ENCODE measurements at regions not wholly inside any gene's neighbourhood (a gene's known extent, or its start where the extent isn't known, plus 50 kb on each side); places are given as distances from the start of the nearest gene placed in this dataset.

DNA sequence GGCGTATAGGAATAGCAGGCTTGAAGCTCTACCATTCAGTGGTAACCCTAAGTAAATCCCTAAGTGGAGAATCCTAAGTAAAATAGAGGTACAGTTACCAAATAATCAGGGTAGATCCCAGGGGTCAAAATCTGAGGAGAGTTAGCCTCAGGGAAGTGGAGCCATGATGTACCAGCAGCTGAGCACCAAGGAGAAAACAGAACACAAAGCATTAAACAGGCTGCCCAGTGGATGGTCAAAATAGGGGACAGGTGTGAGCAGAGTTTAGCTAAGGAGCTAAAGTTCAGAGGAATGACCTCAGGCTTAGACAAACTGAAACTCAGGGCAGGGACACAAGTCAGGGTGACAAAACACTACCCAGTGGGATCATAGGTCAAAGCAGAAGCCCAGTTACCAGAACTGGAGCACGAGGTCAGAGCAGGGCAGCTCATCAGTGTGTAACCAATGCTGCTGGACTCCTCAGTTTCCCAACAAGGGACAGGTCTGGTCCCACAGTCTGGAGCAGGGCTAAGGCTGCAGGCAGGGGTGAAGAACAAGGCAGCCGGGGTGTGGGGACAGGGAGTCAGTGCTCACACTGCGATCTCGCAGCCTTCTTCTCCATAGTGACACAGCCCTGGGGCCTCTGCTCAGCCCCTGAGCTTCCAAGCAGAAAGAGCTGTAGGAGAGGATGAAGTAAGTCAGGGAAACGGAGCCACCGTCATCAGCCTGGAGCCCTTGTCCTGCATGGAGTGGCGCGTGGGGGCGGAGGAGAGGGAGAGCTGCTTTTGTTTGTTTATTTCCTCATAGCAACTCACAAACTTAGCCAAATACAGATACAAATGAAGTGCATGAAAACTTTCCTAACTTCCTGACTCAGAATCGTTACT, 264.0 kb downstream of the MREG start:
- Histone ChIP-seq H3K4me3 (ENCODE audit: low read depth, low read length) (no peak overlapping the region), H3K27me3 (ENCODE audit: control insufficient read depth, insufficient read depth, low read length) (no peaks in the 10 kb centered on the region), H3K4me1 (ENCODE audit: control insufficient read depth, insufficient read depth, low read length) (no peaks in the 10 kb centered on the region), H3K9ac (ENCODE audit: low read depth, low read length) (no peak overlapping the region), H3K36me3 (ENCODE audit: control insufficient read depth, insufficient read depth, low read length) (no peaks in the 10 kb centered on the region), H3K9me3 (ENCODE audit: control insufficient read depth, insufficient read depth, low read length) (no peaks in the 10 kb centered on the region)

- no peak overlapping the region for H3K4me3 ChIP-seq (ENCODE audit: low read depth, low read length)
- no peaks in the 10 kb centered on the region for H3K27me3 ChIP-seq (ENCODE audit: control insufficient read depth, insufficient read depth, low read length)
- no peak overlapping the region for H3K9ac ChIP-seq (ENCODE audit: low read depth, low read length)
- no peaks in the 10 kb centered on the region for H3K36me3 ChIP-seq (ENCODE audit: control insufficient read depth, insufficient read depth, low read length)
- H3K4me1 ChIP-seq (ENCODE audit: control insufficient read depth, insufficient read depth, low read length) = no peaks in the 10 kb centered on the region
- no peaks in the 10 kb centered on the region for H3K9me3 ChIP-seq (ENCODE audit: control insufficient read depth, insufficient read depth, low read length)
Measured at GRCh38 chr2:215748446-215748845, 264.9 kb downstream of the MREG start.

DNA sequence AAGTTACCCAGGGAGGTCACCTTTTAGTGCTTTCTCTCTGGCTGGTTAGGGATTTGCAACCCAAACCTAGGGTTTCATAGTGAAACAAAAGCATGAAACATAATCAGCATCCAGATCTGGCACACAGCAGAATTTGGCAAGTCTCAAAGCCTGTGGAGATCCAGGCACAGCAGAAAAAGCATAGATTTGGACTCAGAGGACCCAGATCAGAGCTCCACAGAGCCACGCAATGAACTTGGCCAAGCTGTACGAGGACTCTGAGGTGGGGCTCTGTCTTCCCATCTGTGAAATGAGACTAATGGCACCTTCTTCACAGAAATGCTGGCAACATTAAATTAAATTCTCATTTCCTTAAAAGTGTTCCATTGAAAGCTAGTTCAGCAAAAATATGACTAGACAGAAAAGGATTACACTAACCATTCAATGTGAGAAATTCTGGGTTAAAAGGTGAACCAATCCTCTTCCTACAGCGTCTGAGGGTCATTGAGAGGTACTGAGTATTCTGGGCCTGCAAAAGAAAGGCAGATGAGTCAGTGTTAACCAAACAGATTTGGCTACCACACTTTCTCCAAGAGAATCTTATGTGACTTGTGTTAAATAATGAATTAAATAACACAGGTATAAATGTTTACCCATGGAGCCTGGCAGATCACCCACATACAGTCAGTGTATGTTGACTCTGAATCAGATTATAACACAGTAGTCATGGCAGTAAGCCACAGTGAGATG, 266.3 kb downstream of the MREG start:
- Histone ChIP-seq H3K4me1 (ENCODE audit: control insufficient read depth, insufficient read depth, low read length) (no peaks in the 10 kb centered on the region), H3K4me3 (ENCODE audit: low read depth, low read length) (no peak overlapping the region), H3K36me3 (ENCODE audit: control insufficient read depth, insufficient read depth, low read length) (no peaks in the 10 kb centered on the region), H3K9ac (ENCODE audit: low read depth, low read length) (no peak overlapping the region), H3K27me3 (ENCODE audit: control insufficient read depth, insufficient read depth, low read length) (no peaks in the 10 kb centered on the region), H3K9me3 (ENCODE audit: control insufficient read depth, insufficient read depth, low read length) (no peaks in the 10 kb centered on the region)

GRCh38 chr2:215746226-215746886, 267.0 kb downstream of the MREG start:
- Histone ChIP-seq H3K4me1 (ENCODE audit: control insufficient read depth, insufficient read depth, low read length) (no peaks in the 10 kb centered on the region), H3K4me3 (ENCODE audit: low read depth, low read length) (no peak overlapping the region), H3K27me3 (ENCODE audit: control insufficient read depth, insufficient read depth, low read length) (no peaks in the 10 kb centered on the region), H3K36me3 (ENCODE audit: control insufficient read depth, insufficient read depth, low read length) (no peaks in the 10 kb centered on the region), H3K9me3 (ENCODE audit: control insufficient read depth, insufficient read depth, low read length) (no peaks in the 10 kb centered on the region), H3K9ac (ENCODE audit: low read depth, low read length) (no peak overlapping the region)

DNA sequence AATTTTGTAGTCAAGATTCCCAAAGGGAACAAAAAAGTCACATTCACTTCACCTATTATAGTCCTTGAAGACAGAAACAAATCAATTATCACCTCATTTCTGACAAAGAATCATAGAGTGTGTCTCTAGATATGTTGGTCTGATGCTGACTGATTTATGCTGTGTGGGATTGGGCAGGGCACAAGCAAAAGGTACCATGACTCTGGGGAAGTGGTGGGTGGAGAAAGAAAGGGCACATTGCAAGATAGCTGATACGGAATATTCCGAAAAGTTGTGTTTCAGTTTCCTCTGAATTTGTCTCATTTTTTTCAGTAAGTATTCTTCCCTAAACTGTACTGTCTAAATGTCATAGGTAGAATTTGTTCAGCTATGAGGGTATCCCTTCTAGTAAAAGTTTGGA, 268.0 kb downstream of the MREG start:
- Histone ChIP-seq H3K4me1 (ENCODE audit: control insufficient read depth, insufficient read depth, low read length) (no peaks in the 10 kb centered on the region), H3K4me3 (ENCODE audit: low read depth, low read length) (no peak overlapping the region), H3K9me3 (ENCODE audit: control insufficient read depth, insufficient read depth, low read length) (no peaks in the 10 kb centered on the region), H3K9ac (ENCODE audit: low read depth, low read length) (no peak overlapping the region), H3K27me3 (ENCODE audit: control insufficient read depth, insufficient read depth, low read length) (no peaks in the 10 kb centered on the region), H3K36me3 (ENCODE audit: control insufficient read depth, insufficient read depth, low read length) (no peaks in the 10 kb centered on the region)

DNA sequence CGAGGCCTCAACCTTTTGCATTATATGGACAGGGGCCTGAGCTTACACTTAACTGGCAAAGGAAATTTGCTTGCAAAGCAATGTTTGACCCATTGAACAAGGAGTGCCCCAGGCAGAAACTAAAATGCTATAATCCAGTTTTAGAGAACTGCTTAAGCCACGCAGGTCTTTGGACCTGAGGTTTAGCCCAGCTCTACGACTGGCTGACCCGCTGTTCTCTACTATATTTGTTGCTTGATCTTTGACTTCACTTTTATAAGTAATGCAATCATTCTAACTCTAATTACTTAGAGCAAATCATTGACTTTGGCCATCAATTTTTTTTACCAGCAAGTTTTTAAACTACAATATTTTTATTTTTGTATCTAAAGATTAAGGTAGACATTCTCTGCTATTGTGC, 268.8 kb downstream of the MREG start:
- Histone ChIP-seq H3K27me3 (ENCODE audit: control insufficient read depth, insufficient read depth, low read length) (no peaks in the 10 kb centered on the region), H3K4me3 (ENCODE audit: low read depth, low read length) (no peak overlapping the region), H3K36me3 (ENCODE audit: control insufficient read depth, insufficient read depth, low read length) (no peaks in the 10 kb centered on the region), H3K9ac (ENCODE audit: low read depth, low read length) (no peak overlapping the region), H3K9me3 (ENCODE audit: control insufficient read depth, insufficient read depth, low read length) (no peaks in the 10 kb centered on the region), H3K4me1 (ENCODE audit: control insufficient read depth, insufficient read depth, low read length) (no peaks in the 10 kb centered on the region)

GRCh38 chr2:215743066-215743465, 270.3 kb downstream of the MREG start:
- Histone ChIP-seq H3K36me3 (ENCODE audit: control insufficient read depth, insufficient read depth, low read length) (no peaks in the 10 kb centered on the region), H3K4me1 (ENCODE audit: control insufficient read depth, insufficient read depth, low read length) (no peaks in the 10 kb centered on the region), H3K9me3 (ENCODE audit: control insufficient read depth, insufficient read depth, low read length) (no peaks in the 10 kb centered on the region), H3K9ac (ENCODE audit: low read depth, low read length) (no peak overlapping the region), H3K4me3 (ENCODE audit: low read depth, low read length) (no peak overlapping the region), H3K27me3 (ENCODE audit: control insufficient read depth, insufficient read depth, low read length) (no peaks in the 10 kb centered on the region)

DNA sequence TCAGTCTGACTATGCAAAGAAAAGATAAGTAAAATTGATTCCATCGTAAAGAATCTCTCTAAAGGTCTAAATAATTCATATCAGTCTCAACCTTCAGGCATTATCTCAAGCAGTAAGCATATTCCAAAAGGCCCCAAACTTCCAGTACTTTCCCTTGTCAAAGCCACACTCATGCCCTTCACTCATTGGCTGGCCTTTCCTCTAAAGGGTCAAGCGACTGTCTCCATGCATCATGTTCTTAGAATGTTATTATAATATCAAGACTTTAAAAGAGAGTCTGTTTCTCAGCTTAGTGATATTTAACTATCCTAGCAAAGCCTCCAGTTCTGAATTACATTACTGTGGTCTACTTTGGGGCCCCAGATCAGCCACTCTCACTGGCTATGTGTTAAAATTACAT, 271.3 kb downstream of the MREG start:
- H3K4me3 ChIP-seq (ENCODE audit: low read depth, low read length) = no peak overlapping the region
- peaks cover 5% of the 10 kb centered on the region for H3K4me1 ChIP-seq (ENCODE audit: control insufficient read depth, insufficient read depth, low read length)
- no peaks in the 10 kb centered on the region for H3K27me3 ChIP-seq (ENCODE audit: control insufficient read depth, insufficient read depth, low read length)
- no peaks in the 10 kb centered on the region for H3K36me3 ChIP-seq (ENCODE audit: control insufficient read depth, insufficient read depth, low read length)
- no peaks in the 10 kb centered on the region for H3K9me3 ChIP-seq (ENCODE audit: control insufficient read depth, insufficient read depth, low read length)
- H3K9ac ChIP-seq (ENCODE audit: low read depth, low read length) = no peak overlapping the region

- Histone ChIP-seq H3K9me3 (ENCODE audit: control insufficient read depth, insufficient read depth, low read length) (no peaks in the 10 kb centered on the region), H3K36me3 (ENCODE audit: control insufficient read depth, insufficient read depth, low read length) (no peaks in the 10 kb centered on the region), H3K4me1 (ENCODE audit: control insufficient read depth, insufficient read depth, low read length) (peaks cover 5% of the 10 kb centered on the region), H3K27me3 (ENCODE audit: control insufficient read depth, insufficient read depth, low read length) (no peaks in the 10 kb centered on the region), H3K4me3 (ENCODE audit: low read depth, low read length) (no peak overlapping the region), H3K9ac (ENCODE audit: low read depth, low read length) (no peak overlapping the region)
Measured at GRCh38 chr2:215740071-215740470, 273.3 kb downstream of the MREG start.

DNA sequence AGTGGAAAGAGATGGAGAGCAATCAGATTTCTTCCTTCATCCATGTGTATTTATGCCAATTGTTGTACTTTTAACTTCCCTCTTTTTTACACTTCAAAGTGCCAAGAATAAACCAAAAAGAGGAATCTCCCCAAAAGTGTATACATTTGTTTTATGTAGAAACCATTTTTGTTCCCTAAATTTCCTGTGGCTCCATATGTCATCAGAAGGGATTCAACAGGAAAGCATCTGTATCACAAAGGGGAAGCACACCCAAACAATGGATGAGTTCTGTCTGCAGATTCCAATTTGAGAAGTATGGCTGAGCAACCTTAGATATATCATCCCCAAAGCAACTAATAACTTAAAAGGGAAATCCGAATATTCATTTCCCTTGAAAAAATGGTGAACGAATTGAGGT, 275.0 kb downstream of the MREG start:
- H3K9me3 ChIP-seq (ENCODE audit: control insufficient read depth, insufficient read depth, low read length) = no peaks in the 10 kb centered on the region
- no peak overlapping the region for H3K9ac ChIP-seq (ENCODE audit: low read depth, low read length)
- peaks cover 5% of the 10 kb centered on the region for H3K4me1 ChIP-seq (ENCODE audit: control insufficient read depth, insufficient read depth, low read length)
- H3K27me3 ChIP-seq (ENCODE audit: control insufficient read depth, insufficient read depth, low read length) = no peaks in the 10 kb centered on the region
- no peak overlapping the region for H3K4me3 ChIP-seq (ENCODE audit: low read depth, low read length)
- no peaks in the 10 kb centered on the region for H3K36me3 ChIP-seq (ENCODE audit: control insufficient read depth, insufficient read depth, low read length)

- Histone ChIP-seq H3K36me3 (ENCODE audit: control insufficient read depth, insufficient read depth, low read length) (no peaks in the 10 kb centered on the region), H3K27me3 (ENCODE audit: control insufficient read depth, insufficient read depth, low read length) (no peaks in the 10 kb centered on the region), H3K4me3 (ENCODE audit: low read depth, low read length) (no peak overlapping the region)
Measured at GRCh38 chr2:215737477-215737876, 275.9 kb downstream of the MREG start.

More at GRCh38 chr2:215737477-215737876, 275.9 kb downstream of the MREG start:
- H3K4me1 ChIP-seq (ENCODE audit: control insufficient read depth, insufficient read depth, low read length) = peaks cover 5% of the 10 kb centered on the region
- no peaks in the 10 kb centered on the region for H3K9me3 ChIP-seq (ENCODE audit: control insufficient read depth, insufficient read depth, low read length)
- H3K9ac ChIP-seq (ENCODE audit: low read depth, low read length) = no peak overlapping the region

All from iPS-15b (cell line).